GM12878 (cell line): ENCODE measurements at regions not wholly inside any gene's neighbourhood (a gene's known extent, or its start where the extent isn't known, plus 50 kb on each side); places are given as distances from the start of the nearest gene placed in this dataset.

Experiments used
- CHD4 ChIP-seq: fragments of 200-600 bp; sonication (generic); IDR thresholded peaks from 2 replicates; pipeline ENCODE4 v1.6.1; 2016; ENCODE audit warnings: mild to moderate bottlenecking
- MXI1 ChIP-seq: fragments of 150-350 bp; IDR thresholded peaks from 2 replicates; pipeline ENCODE4 v1.6.1; 2011; ENCODE audit warnings: low read depth, mild to moderate bottlenecking, inconsistent platforms, low read length, improper control_type of control experiment
- POLR2AphosphoS5 ChIP-seq: IDR thresholded peaks from 2 replicates; pipeline ENCODE4 v1.6.1; 2011; ENCODE audit warnings: mild to moderate bottlenecking, low read length, inconsistent platforms
- RCOR1 ChIP-seq: conservative IDR thresholded peaks from 2 replicates; pipeline ENCODE4 v1.6.1; 2012; ENCODE audit warnings: low read depth, low read length, improper control_type of control experiment
- TBL1XR1 ChIP-seq: IDR thresholded peaks from 2 replicates; pipeline ENCODE4 v1.6.1; 2012; ENCODE audit warnings: low read depth, low read length, improper control_type of control experiment

- no peak for TF ChIP-seq CHD4
- TF ChIP-seq RCOR1: no peak
- TF ChIP-seq POLR2AphosphoS5: no peak
- TF ChIP-seq TBL1XR1: no peak
- no peak for TF ChIP-seq MXI1
Observed at GRCh38 chr16:7167626-7168025, 165.0 kb upstream of the RBFOX1 start.
